ENCODE measurements at regions not wholly inside any gene's neighbourhood (a gene's known extent, or its start where the extent isn't known, plus 50 kb on each side); places are given as distances from the start of the nearest gene placed in this dataset.

DNA sequence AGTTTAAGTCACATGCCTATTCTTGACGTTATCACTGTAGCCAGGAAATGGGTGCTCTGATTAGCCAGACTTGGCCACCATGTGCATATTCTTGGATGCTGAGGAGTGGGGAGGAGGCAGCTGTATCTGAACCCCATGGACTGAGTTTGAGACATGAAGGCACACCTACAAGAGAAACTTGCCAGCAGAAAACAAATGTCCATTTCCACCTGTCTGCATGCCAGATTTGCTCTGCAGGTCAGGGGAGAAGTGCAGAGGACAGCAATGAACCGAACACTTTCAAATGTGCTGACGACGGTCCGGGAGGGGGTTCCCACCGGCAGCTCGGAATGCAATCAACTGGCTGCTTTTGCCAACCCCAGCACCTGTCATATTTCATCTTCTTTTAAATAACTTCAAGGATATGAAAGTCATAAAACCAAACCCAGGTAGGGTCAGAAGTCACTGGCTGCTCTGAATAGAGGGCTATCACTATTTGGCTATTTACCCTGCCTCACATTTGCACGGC is 287.8 kb upstream of the N4BP1 start:
- no peak for DNase-seq (ENCODE audit: low spot score)

DNA sequence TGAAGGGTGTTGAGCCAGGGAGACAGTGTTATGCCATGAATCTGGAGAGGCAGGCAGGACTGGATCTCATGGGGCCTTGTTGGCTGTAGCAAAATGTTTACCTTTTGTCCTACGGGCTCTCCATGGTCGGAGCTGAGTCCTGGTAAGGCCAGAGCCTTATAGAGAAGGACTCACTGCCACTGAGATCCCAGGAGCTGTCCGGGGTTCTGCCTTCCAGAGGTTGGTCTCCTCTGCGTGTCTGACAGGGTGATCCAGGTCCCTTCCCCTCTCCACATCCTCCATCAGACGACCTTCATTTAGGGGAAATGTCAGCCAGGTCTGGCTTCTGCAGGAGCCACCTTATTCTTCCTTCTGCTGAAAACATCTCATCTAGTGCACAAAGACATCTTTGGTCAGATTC is 285.2 kb upstream of the N4BP1 start:
- DNase-seq (ENCODE audit: low spot score), result no peak

- no peak for DNase-seq (ENCODE audit: low spot score)
These were observed 282.9 kb upstream of the N4BP1 start for GRCh38 chr16:48892893-48893292.

DNA sequence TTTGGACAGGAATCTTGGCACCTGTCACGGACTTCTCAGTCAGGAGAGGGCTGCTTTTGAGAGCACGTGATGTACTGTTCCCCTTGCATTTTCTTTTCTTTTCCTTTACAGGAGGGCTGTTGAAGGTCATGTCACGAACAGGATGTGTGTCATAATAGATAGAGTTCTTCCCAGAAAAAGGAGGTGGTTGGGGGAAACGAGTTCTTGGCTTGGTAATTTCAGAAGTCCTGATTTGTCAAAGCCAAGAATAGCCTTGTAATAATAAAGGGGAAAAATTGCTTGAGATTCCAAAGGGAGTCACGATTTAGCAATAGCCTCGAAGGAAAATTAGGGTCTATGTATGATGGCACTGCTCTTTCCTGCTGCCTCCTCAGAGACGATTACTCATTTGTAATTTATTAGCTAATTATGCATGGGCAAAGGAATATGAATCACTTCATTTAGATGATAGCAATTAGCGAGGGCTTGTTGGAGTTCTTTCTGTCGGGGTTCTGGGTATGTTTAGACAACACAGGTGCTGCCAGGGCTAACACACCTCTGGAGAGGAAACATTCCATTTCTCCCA is 277.7 kb upstream of the N4BP1 start:
- no peak for DNase-seq (ENCODE audit: low spot score)

- DNase-seq (ENCODE audit: low spot score), result no peak
These were observed 275.5 kb upstream of the N4BP1 start for GRCh38 chr16:48885471-48885870.

GRCh38 chr16:48881272-48881671 is 271.3 kb upstream of the N4BP1 start:
- no peak for DNase-seq (ENCODE audit: low spot score)

DNA sequence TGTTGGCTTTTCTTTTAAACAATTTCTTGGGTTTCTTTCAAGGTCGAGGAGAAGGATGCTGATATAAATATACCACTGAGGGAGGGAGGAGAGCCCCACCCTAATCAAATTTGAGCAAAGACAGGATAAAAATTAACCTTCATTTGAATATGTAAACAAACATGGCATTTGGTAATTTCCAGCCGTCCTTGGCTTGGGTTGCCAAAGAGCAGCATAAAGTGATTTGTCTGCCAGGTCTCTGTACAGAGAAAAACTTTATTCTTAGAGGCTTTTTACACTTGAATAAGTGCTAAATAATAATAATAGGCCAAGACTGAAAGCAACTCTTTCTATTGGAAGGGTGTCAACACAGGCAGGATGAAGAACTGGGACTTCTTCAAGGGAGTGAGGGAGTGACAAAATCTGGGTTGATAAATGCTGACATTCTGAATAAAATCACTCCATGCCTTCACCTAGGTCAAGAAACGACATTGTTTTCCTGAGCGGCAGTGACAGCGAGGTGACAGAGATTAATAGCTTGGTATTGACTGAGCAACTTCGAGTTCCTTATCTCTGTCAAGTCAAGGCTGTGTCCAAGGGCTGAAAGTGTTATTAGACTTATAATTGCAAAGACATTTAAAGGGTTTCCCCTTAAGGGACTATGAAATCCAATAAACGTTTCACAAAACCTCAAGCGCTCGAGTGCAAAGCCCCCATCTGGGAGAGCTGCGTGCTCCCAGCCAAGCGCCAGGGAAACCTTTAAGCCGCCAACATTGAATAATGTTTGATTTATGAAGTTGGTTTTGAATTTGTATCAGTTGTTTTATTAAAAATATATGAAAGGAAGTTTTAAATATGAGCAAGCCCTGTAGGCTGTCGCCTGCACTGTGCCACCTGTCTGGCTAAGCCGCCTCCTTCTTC is 269.5 kb upstream of the N4BP1 start:
- no peak for DNase-seq (ENCODE audit: low spot score)

DNA sequence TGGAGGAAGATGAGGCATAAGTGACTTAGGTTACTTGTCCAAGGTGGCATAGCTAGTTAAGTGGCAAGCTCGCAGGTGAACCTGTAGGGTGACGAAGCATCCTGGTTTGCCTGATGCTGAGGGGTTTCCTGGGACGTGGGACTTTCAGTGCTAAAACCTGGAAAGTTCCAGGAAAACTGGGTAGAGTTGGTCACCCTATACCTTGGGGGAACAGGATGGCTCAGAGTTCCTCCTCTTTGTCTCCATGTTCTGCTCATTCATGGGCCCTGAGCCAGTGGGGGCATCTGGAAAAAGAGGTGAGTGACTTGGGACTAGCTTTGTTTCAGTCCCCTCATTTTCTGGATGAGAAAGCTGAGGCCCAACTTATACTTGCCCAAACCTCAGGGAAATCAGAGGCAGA is 268.0 kb upstream of the N4BP1 start:
- no peak for DNase-seq (ENCODE audit: low spot score)

DNA sequence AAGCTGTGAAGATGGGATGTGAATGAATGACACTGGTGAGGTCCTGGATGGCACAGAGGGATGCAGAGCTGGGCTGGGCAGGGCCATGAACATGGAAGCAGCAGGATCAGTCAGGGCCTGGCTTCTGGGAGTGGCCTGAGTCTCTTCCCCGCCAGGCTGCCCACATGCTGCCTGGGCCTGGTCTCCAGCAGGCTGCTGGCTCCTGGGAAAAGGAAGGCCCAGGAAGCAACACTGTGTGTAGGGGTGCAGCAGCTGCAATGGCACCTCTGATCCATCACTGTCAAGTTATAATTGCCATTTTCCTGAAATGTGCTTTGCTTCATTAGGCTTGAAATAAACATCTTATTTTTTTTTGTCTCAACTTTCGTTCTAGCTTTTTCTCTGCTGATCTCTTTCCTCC is 260.2 kb upstream of the N4BP1 start:
- no peak for DNase-seq (ENCODE audit: low spot score)

DNA sequence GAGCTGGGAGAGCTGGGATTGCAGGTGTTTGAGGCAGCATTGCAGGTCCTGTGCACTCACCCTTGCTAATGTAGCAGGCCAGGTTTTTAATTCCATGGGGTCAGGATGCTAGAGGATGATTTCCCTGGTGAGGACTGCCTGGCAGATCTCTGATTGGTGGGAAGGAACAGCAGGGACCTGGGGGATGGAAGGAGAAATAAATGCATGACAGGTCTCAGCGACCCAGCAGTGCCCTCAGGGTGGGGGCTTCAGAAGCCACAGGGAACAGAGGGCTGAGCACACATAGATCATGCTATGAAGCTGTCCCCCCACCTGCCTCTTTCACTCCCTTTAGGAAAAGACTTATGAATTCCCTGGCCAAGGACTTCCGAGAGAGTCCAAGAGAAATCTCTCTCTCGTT is 255.5 kb upstream of the N4BP1 start:
- no peak for DNase-seq (ENCODE audit: low spot score)

GRCh38 chr16:48864055-48864454 is 254.1 kb upstream of the N4BP1 start:
- DNase-seq (ENCODE audit: low spot score), result no peak

GRCh38 chr16:48862087-48862532 is 252.1 kb upstream of the N4BP1 start:
- DNase-seq (ENCODE audit: low spot score), result peak; percentile 14

DNA sequence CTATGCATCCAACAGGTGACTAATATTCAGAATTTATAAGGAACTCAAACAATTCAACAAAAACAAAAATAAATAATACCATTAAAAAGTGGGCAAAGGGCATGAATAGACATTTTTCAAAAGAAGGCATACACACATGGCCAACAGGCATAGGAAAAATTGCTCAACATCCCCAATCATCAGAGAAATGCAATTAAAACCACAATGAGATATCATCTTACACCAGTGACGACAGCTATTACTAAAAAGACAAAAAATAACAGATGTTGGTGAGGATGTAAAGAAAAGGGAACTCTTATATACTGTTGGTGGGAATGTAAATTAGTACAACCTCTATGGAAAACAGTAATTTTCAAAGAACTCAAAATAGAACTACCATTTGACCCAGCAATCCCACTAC is 250.4 kb upstream of the N4BP1 start:
- no peak for DNase-seq (ENCODE audit: low spot score)

DNA sequence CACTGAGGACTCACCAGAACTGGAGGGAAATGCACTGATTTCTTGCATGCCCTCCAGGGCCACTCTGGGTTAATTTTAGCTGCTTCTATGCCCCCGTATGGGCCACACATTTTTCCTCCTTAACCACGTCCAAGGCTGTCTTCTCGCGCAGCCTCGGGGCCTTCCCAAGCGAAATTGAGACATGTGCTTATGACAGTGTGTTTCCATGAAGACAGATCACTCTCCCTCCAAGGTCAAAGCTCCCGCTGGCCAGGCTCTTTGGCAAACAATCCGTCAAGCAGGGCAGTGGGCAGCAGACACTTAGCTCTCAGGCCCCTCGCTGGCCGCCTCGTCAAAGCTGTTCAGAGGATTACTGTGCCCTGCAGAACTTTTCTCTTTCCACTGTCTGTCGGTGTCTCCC is 243.0 kb upstream of the N4BP1 start:
- DNase-seq (ENCODE audit: low spot score), result no peak

DNA sequence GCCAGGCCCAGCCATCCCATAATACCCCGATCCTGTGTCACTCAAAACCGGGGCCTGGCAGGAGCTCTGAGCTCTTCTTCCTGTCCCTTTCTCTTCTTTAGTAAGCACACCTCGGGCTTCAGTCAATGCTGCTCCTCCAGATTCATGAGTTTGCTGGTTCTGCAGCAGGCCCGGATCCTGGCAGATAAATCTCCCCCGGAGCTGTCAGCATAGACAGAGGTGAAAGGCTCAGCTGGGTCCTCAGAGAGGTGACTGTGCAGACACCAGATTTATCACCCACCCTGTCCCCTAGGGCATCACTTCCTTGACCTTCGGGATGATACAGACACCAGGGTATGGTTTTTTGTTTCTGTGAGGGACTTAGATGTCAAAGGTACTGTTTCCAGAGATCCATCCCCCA is 242.5 kb upstream of the N4BP1 start:
- DNase-seq (ENCODE audit: low spot score), result no peak

DNA sequence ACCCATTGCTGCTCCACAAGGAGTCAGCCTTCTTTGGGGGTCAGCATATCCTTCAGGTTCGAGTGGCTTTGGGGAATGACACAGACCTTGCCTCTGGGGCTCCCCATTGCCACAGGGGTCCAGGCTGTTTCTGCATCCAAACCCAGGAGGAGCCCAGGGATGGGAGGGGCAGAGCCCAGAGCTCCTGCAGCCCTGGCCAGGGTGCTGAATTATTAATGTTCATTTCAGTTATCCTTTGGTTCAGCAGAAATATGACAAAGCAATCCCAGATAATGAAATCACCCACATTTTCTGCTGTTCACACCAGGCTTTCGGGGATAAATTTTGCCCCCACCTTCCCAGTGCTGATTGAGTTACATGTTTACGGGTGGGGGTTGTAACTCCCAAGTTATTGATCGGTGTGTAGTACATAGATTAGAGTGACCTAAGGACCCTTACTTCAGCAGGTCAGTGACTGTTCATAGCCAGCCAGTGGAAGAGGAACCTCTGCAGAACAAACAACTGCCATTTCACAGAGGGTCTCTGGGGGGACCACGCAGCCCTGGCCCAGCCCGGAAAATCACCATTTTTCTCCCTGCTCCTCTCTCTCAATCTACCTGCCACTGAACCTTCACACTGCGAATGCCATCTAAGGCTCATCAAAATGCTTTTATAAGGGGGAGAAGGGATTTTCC is 240.3 kb upstream of the N4BP1 start:
- no peak for DNase-seq (ENCODE audit: low spot score)

GRCh38 chr16:48846277-48846676 is 236.3 kb upstream of the N4BP1 start:
- DNase-seq (ENCODE audit: low spot score), result no peak

- no peak for DNase-seq (ENCODE audit: low spot score)
These were observed 235.3 kb upstream of the N4BP1 start for GRCh38 chr16:48845261-48845660.

GRCh38 chr16:48838349-48838748 is 228.4 kb upstream of the N4BP1 start:
- DNase-seq (ENCODE audit: low spot score), result no peak

DNA sequence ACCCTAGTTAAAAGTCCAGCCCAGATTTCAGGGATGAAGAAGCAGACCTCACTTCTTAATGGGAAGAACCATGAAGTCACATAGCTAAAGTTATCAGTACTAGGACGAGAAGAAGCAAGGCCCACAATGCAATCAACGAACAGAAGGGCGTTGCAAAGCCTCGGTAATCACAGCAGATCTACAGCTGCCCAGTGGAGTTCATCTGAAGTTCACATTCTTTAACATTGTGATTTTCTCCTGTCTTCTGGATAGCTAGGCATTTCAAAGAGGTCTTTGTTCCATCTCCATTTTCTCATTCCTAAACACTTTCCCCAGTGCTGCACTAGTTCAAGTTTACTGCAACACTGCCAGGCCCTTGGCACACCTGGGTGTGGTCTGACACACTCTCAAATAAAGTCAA is 226.7 kb upstream of the N4BP1 start:
- DNase-seq (ENCODE audit: low spot score), result no peak

DNA sequence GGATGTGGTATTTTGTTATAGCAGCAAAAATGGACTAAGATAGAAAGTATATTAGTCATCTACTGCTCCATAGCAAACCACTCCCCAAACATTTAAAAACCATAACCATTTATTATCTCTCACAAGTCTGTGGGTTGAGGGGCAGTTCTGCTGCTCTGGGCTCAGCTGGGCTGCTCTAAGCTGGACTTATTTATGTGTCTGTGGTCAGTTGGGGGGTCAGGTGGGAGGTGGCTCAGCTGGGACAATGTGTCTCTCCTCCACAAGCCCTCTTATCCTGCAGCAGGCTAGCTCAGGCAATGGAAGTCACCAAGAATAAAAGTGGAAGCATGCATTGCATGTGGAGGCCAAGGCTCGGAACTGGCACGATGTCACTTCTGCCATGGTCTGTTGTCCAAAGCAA is 226.1 kb upstream of the N4BP1 start:
- no peak for DNase-seq (ENCODE audit: low spot score)

GRCh38 chr16:48834576-48834975 is 224.6 kb upstream of the N4BP1 start:
- no peak for DNase-seq (ENCODE audit: low spot score)

DNA sequence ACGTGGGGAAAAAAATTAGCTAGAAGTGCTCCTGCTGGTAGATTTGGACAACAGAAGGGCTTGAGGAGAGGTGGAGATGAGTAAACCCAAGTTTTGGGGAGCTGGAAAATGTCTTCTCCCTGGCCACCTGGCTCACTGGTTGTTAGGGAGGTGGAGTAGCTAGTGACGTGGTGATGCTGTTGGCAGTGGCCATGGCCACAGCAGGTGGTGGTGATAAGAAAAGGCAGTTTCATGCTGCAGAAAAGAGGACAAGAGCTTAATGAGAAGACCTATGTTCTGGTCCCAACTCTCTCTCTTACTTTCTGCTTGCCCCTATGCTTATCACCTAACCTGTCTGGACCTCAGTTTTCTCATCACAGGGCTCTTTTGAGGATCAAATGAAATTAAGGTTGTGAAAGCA is 223.5 kb upstream of the N4BP1 start:
- DNase-seq (ENCODE audit: low spot score), result no peak

Data from HT-29 (cell line).